ENCODE measurements at regions not wholly inside any gene's neighbourhood (a gene's known extent, or its start where the extent isn't known, plus 50 kb on each side); places are given as distances from the start of the nearest gene placed in this dataset.

GRCh38 chr2:48081317-48081628 is 175.0 kb upstream of the FBXO11 start:
- Histone ChIP-seq H3K4me3 (replicated peaks in 1 of 3; ENCODE audit: insufficient read depth in 1 of 3, low read depth in 2 of 3, low read length in 3 of 3) (no peak overlapping the region), H3K36me3 (replicated peaks in 1 of 2; ENCODE audit: control insufficient read depth in 1 of 2, insufficient read depth in 2 of 2, low read length in 2 of 2) (no peaks in the 10 kb centered on the region), H3K9me3 (ENCODE audit: low read length) (no peaks in the 10 kb centered on the region), H3K27me3 (ENCODE audit: control insufficient read depth in 1 of 2, insufficient read depth in 2 of 2, low read length in 2 of 2) (peaks cover 0 to 21% of the 10 kb centered on the region in 2 experiments; a peak in 3 of 5 replicates), H3K27ac (ENCODE audit: extremely low read length, insufficient read depth, low read length) (no peak overlapping the region), H3K4me1 (ENCODE audit: insufficient read depth, low read length) (no peaks in the 10 kb centered on the region), H2AFZ (ENCODE audit: low read length) (no peak overlapping the region), H3K79me2 (ENCODE audit: insufficient read depth, low read length) (no peaks in the 10 kb centered on the region), H4K20me1 (ENCODE audit: insufficient read depth, low read length) (no peaks in the 10 kb centered on the region), H3K9ac (ENCODE audit: insufficient read depth, low read depth, low read length) (no peak overlapping the region), H3K4me2 (ENCODE audit: low read depth, low read length) (no peak overlapping the region)
- intact Hi-C loops (cut with micrococcal nuclease; ENCODE audit: unreplicated experiment) (no loop called here), in situ Hi-C loops (cut with HindIII; ENCODE audit: extremely low pct_ligation_motif_present, low pct_unique_long_range_greater_than_20kb) (no loop called here)
- no peak for ATAC-seq
- no peak for FAIRE-seq
- DNase-seq (ENCODE audit: low spot score) = no peak
- CTCF ChIA-PET (ENCODE audit: low intra/inter-chr PET ratio, low total read pairs) = no interaction called here
- POLR2A ChIA-PET = no interaction called here
- 41% methylated on average over 7 of the region's 7 CpGs for WGBS (ENCODE audit: low lambda C conversion rate)
- TF ChIP-seq NCOA1 (CRISPR knock-in tag; IDR thresholded peaks at IDR 0.05) = no peak
- no TSS peak for BruUV-seq (replicated peaks)

GRCh38 chr2:48085888-48086287 is 179.6 kb upstream of the FBXO11 start:
- 60% methylated on average over 1 of the region's 1 CpG for WGBS (ENCODE audit: low lambda C conversion rate)
- H2AFZ ChIP-seq (ENCODE audit: low read length) = no peak overlapping the region
- ChIA-PET CTCF (ENCODE audit: low intra/inter-chr PET ratio, low total read pairs) (no interaction called here), POLR2A (no interaction called here)
- H3K36me3 ChIP-seq (replicated peaks in 1 of 2; ENCODE audit: control insufficient read depth in 1 of 2, insufficient read depth in 2 of 2, low read length in 2 of 2) = no peaks in the 10 kb centered on the region
- in situ Hi-C loops (cut with HindIII; ENCODE audit: extremely low pct_ligation_motif_present, low pct_unique_long_range_greater_than_20kb) = no loop called here
- no peak for FAIRE-seq
- no peaks in the 10 kb centered on the region; a peak in 2 of 5 replicates for H3K27me3 ChIP-seq (ENCODE audit: control insufficient read depth in 1 of 2, insufficient read depth in 2 of 2, low read length in 2 of 2)
- no peak for ATAC-seq
- no peak for TF ChIP-seq NCOA2 (CRISPR knock-in tag; IDR thresholded peaks at IDR 0.05)
- peak; percentile 79; the same call in 1 of the 2 replicates for TF ChIP-seq ZNF431 (CRISPR knock-in tag; IDR thresholded peaks at IDR 0.05; ENCODE audit: borderline replicate concordance, low read depth)
- no peak for TF ChIP-seq NR2C2 (CRISPR knock-in tag; IDR thresholded peaks at IDR 0.05; ENCODE audit: borderline replicate concordance)
- BruUV-seq (replicated peaks) = no TSS peak
- H4K20me1 ChIP-seq (ENCODE audit: insufficient read depth, low read length) = no peaks in the 10 kb centered on the region
- H3K4me3 ChIP-seq (replicated peaks in 1 of 3; ENCODE audit: insufficient read depth in 1 of 3, low read depth in 2 of 3, low read length in 3 of 3) = no peak overlapping the region
- intact Hi-C loops (cut with micrococcal nuclease; ENCODE audit: unreplicated experiment) = no loop called here
- H3K9me3 ChIP-seq (ENCODE audit: low read length) = no peaks in the 10 kb centered on the region
- H3K27ac ChIP-seq (ENCODE audit: extremely low read length, insufficient read depth, low read length) = no peak overlapping the region
- no peak overlapping the region for H3K9ac ChIP-seq (ENCODE audit: insufficient read depth, low read depth, low read length)
- no peak for DNase-seq (ENCODE audit: low spot score)
- H3K4me2 ChIP-seq (ENCODE audit: low read depth, low read length) = no peak overlapping the region
- H3K79me2 ChIP-seq (ENCODE audit: insufficient read depth, low read length) = no peaks in the 10 kb centered on the region
- no peaks in the 10 kb centered on the region for H3K4me1 ChIP-seq (ENCODE audit: insufficient read depth, low read length)
